ENCODE measurements at regions not wholly inside any gene's neighbourhood (a gene's known extent, or its start where the extent isn't known, plus 50 kb on each side); places are given as distances from the start of the nearest gene placed in this dataset.

- DNase-seq (ENCODE audit: low read depth): no peak
Measured at GRCh38 chr2:9756692-9757250, 86.5 kb upstream of the TAF1B start.

DNA sequence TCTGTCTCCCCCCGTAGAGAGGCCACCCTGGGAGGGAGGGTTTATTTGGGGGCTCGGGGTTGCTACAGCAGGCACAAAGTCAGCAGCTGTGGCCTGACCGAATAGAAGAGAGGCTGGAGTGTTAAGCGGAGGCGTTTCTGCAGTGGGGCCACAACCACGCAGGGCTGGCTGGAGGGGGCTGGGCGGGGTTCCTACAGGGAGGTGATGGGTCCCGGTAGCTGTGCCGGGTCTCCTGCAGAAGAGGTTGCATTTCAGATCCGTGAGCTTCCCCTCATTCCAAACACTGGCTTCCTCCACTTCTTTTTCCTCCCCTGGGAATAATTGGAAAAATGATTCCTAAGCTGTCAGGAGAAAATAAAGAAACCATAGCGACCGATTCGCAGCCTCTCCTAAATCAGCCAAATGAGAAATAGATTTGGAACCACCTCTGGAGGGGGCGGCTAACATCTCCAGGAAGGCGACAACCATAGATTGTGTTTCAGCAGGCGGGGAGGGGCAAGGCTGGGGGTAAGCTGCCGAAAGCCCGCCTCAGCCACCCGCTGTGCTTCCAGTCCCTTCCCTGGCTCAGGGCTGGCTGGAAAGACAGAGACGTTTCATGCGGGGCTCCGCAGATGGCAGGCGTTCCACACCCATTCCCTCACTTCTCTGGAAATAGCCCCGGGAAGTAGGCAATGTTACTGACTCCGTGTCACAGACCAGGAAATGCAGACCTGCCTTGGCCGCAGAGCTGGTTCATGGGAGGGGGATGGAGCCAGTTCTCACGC is 85.6 kb upstream of the TAF1B start:
- no peak for DNase-seq (ENCODE audit: low read depth)

DNA sequence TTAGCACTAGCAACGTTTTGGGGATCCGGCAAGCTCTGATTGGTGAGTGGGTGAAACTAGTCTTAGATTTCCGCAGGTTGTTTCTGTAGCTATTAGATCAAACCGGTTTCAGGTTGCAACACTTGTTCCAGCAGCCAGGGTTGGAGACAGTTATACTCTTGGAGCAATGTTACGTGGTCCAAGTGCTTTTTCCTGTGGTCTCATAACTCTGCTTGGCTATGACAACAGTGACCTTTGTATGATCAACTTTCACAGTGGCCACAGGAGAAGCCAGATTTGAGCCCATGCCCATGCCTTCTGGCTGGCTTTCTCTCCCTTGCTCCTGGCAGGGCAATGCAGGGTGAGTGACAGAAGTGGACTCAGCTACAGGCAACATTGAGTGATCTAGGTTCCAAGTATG is 84.5 kb upstream of the TAF1B start:
- DNase-seq (ENCODE audit: low read depth): peak; percentile 43

DNA sequence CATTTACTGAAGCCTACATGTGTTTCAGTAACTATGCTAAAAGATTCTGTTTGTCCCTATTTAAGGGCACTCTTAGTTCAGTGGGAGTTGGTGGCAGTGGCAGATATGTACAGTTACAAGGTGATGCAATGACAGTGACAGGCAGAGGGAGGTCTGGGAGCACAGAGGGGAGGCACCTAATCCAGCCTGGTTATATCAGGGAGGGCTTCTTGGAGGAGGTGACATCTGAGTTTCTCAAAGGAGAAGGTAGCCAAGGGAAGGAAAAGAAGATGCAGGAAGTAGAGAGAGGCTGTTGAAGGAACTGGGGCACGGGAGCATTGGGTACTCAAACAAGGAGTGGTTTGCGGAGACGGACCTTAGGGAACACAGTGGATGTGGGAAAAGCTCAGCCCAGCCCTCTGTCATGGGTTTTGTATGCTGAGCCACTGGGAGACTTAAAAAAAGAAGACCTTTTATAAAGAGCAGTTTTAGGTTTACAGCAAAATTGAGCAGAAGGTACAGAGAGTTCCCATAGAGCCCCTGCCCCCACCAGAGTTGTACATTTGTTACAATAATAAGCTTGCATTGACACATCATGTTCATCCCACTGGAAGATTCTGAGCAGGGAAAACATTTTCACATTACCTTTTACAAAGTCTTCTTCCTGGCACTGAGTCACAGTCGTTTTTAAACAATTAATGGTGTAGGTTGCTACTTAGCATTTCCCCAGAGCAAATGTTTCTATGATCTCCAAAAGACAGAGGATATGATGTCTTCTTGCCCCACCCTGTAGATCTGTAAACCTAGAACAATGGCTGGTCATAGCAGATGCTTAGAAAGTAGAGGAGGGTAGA is 83.0 kb upstream of the TAF1B start:
- no peak for DNase-seq (ENCODE audit: low read depth)

GRCh38 chr2:9760902-9761228 is 82.4 kb upstream of the TAF1B start:
- no peak for DNase-seq (ENCODE audit: low read depth)

GRCh38 chr2:9761577-9761976 is 81.7 kb upstream of the TAF1B start:
- no peak for DNase-seq (ENCODE audit: low read depth)

DNA sequence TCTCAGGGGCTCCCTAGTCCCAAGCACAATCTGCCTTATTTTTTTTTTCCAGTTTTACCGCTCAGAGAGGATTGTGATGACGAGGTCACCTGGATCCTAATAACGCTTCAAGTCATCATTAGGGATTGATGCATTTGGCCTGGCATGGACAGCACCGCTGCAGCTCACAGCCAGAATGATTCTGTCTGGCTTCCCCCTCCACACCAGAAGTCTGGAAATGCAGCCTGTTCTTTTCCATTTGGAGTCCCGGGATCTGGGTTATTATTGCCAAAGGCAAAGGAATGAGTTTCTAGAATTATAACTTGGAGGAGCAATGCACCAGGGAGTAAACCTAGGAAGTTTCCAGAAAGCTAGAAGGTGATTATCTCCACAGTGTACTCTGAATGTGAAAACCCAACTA is 81.1 kb upstream of the TAF1B start:
- DNase-seq (ENCODE audit: low read depth): no peak

- DNase-seq (ENCODE audit: low read depth): no peak
Measured at GRCh38 chr2:9762941-9763340, 80.3 kb upstream of the TAF1B start.

GRCh38 chr2:9763356-9764152 is 79.7 kb upstream of the TAF1B start:
- DNase-seq (ENCODE audit: low read depth): peak; percentile 73

DNA sequence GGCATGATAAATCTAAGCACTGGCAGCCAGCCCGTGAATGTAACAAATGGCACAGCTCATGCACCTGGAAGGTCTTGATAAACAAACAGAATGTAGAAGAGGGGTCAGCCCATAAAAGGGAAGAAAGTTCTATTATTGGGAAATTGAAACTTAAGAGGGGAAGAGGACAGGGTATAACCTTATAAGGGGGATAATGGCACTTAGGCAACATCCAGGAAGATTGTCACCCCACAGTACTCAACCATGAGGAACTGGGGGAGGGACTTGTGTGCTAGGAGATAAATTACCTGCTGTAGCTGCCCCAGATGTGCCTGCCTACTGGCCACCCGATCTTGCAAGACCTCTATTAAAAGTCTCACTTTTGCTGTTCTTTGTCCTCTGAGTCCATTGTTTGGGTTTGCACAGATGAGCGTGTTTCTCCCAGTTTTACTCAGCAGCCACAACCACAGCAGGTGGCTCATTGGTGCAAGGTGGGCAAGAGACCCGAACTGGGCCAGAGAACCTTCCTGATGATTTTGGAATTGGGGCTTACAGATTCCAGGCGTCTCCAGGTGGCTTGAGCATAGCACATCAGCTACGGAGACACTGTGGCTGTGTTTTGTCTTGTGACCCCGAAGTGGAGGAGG is 79.0 kb upstream of the TAF1B start:
- peak; percentile 54 for DNase-seq (ENCODE audit: low read depth)

- DNase-seq (ENCODE audit: low read depth): no peak
Measured at GRCh38 chr2:9765611-9766531, 77.4 kb upstream of the TAF1B start.

GRCh38 chr2:9767656-9768281 is 75.5 kb upstream of the TAF1B start:
- no peak for DNase-seq (ENCODE audit: low read depth)

- peak; percentile 44 for DNase-seq (ENCODE audit: low read depth)
Measured at GRCh38 chr2:9768388-9768787, 74.9 kb upstream of the TAF1B start.

DNA sequence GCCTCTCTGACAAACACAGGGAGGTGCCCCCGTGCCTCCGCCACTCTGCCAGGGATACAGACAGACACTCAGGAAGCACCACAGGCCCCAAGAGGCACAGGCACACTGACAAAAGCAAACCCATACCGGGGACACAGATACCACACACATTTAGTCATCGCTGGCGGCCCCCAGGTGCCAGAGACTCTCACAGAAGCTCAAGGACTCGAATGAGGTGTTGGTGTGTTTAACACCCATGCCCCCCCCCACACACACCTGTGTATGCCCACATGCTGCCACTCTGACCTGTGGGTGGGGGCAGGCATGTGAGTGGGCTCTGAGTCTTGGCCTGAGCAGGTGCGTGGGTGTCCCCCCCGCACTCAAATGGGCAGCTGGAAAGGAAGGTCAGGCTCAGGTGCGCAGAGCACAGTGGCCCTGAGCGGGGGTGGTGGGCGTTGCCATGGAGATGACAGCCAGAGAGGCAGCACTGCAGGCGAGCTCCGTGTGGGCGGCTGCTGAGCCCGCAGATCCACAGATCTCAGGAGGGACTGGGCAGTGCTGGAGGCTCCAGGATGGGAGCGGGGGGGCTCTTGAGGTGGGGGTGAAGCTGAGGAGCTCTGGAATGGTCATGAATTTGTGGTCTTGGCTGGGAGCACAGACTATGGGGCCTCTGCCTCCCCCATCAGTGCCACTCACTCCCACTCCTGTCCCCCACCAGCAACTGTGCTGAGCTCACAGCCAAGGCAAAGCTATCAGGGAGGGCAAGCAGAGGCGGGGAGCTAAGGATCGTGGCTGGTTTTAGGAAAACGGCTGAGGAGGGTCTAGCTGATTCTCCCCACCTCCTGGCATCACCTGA is 73.9 kb upstream of the TAF1B start:
- peak; percentile 53 for DNase-seq (ENCODE audit: low read depth)

DNA sequence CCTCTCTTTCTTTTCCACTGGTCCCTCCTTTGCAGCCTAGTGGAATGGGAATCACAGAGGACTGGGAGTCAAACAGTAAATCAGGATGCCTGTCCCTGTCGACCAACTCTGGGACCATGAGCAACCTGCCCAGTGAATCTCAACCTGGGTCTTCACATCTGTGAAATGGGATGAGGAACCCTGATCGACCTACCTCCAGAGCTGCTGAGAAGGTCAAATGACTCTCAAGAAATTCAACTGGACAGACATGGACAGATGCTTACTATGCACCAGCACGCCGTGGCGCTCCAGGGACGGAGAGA is 73.3 kb upstream of the TAF1B start:
- DNase-seq (ENCODE audit: low read depth): no peak

DNA sequence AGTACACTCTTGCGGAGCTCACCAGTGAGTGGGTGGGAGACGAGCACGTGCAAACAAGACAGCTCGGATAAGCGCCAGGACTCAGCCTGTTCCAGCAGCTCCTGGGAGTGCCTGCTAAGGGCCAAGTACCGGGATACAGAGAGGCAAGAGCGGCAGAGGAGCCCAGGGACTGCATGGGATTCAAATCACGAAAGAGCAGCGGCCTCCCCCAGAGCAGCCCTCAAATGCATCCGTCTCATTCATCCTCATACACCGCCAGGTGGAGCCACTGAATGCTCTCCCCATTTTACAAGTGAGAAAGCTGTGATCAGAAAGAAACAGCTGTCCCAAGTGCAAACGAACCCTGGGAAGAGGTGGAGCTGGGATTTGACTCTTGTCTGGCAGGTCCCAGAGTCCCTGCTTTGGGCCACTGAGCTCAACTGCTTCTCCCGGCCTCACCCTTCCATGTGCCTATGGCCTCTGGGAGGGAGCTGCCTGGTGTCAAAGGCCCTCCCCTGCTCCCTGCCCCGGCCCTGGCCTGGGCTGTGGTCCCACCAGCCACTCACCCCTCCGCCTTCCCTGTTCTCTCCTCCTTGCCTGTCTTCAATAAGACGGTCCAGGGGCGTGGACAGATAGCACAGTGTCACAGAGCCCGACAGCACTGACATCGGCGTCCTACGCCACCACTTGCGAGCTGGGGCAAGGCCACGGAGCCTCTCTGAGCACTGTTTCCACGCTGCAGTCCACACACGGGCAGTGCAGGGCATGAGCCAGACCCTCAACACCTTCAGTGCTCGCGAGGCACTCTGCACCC is 72.8 kb upstream of the TAF1B start:
- peak; percentile 61 for DNase-seq (ENCODE audit: low read depth)

DNA sequence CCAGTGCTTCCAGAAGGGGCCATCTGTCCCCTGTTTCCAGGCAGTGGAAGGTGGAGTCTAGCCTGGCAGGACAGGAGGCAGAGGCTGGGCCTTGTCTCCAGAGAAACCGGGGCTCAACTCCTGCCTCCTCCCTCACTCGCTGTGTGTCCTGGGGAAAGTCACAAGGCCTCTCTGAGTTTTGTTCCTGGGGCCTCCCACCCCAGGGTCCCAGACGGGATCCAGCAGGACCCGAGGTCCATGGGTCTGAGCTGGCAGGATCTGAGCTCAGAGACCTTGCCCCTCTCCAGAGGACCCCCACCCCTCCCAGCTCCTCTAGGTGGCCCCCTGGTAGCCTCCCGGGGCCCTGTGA is 72.2 kb upstream of the TAF1B start:
- no peak for DNase-seq (ENCODE audit: low read depth)

- DNase-seq (ENCODE audit: low read depth): peak; percentile 71
Measured at GRCh38 chr2:9771481-9772017, 71.7 kb upstream of the TAF1B start.
